Epithelial cell of esophagus (primary cell): ENCODE measurements at regions not wholly inside any gene's neighbourhood (a gene's known extent, or its start where the extent isn't known, plus 50 kb on each side); places are given as distances from the start of the nearest gene placed in this dataset.

Experiments
- DNase-seq: peaks from one replicate; pipeline ENCODE4 v3.0.0; 2010; ENCODE audit warnings: low read depth
- H3K4me3 ChIP-seq: 2 replicates; pipeline ENCODE4 v1.5.1; 2011; ENCODE audit warnings: mild to moderate bottlenecking, low read length, control low read depth
- CTCF ChIP-seq: IDR thresholded peaks from 2 replicates; pipeline ENCODE4 v1.5.1; 2011; ENCODE audit warnings: low read depth, mild to moderate bottlenecking, low read length, control low read depth, inconsistent platforms; ENCODE audit not compliant: insufficient read depth; ENCODE audit errors: missing control alignments

GRCh38 chr2:222100704-222101699, 197.8 kb downstream of the PAX3 start:
- no peak overlapping the region for H3K4me3 ChIP-seq
- no peak for TF ChIP-seq CTCF
- no peak for DNase-seq

GRCh38 chr2:222088561-222088960, 210.2 kb downstream of the PAX3 start:
- no peak for DNase-seq
- TF ChIP-seq CTCF: no peak

GRCh38 chr2:222087998-222088397, 210.8 kb downstream of the PAX3 start:
- TF ChIP-seq CTCF: no peak
- DNase-seq: no peak
- H3K4me3 ChIP-seq: no peak overlapping the region

More at GRCh38 chr2:222088561-222088960, 210.2 kb downstream of the PAX3 start:
- no peak overlapping the region for H3K4me3 ChIP-seq

- no peak for DNase-seq
- H3K4me3 ChIP-seq: no peak overlapping the region
- no peak for TF ChIP-seq CTCF
Measured at GRCh38 chr2:222082201-222082600, 216.6 kb downstream of the PAX3 start.

- DNase-seq: no peak
- TF ChIP-seq CTCF: no peak
- no peak overlapping the region for H3K4me3 ChIP-seq
Measured at GRCh38 chr2:222080141-222080540, 218.7 kb downstream of the PAX3 start.

- no peak for DNase-seq
- H3K4me3 ChIP-seq: no peak overlapping the region
- TF ChIP-seq CTCF: no peak
Measured at GRCh38 chr2:222076973-222077690, 221.7 kb downstream of the PAX3 start.
